ENCODE measurements at regions not wholly inside any gene's neighbourhood (a gene's known extent, or its start where the extent isn't known, plus 50 kb on each side); places are given as distances from the start of the nearest gene placed in this dataset.

GRCh38 chr20:52402950-52403349 lies 211.4 kb upstream of the ZFP64 start:
- DNase-seq (ENCODE audit: low read depth, low spot score): no peak

- DNase-seq (ENCODE audit: low read depth, low spot score): no peak
These were observed 210.9 kb upstream of the ZFP64 start for GRCh38 chr20:52402514-52402913.

- DNase-seq (ENCODE audit: low read depth, low spot score): no peak
These were observed 209.9 kb upstream of the ZFP64 start for GRCh38 chr20:52401431-52401830.

- no peak for DNase-seq (ENCODE audit: low read depth, low spot score)
These were observed 207.8 kb upstream of the ZFP64 start for GRCh38 chr20:52399352-52399751.

- no peak for DNase-seq (ENCODE audit: low read depth, low spot score)
These were observed 198.0 kb upstream of the ZFP64 start for GRCh38 chr20:52389606-52390005.

GRCh38 chr20:52383995-52384621 lies 192.5 kb upstream of the ZFP64 start:
- DNase-seq (ENCODE audit: low read depth, low spot score): no peak

- DNase-seq (ENCODE audit: low read depth, low spot score): no peak
These were observed 191.4 kb upstream of the ZFP64 start for GRCh38 chr20:52382933-52383332.

- peak; percentile 31 for DNase-seq (ENCODE audit: low read depth, low spot score)
These were observed 188.3 kb upstream of the ZFP64 start for GRCh38 chr20:52379723-52380336.

GRCh38 chr20:52372169-52372568 lies 180.6 kb upstream of the ZFP64 start:
- DNase-seq (ENCODE audit: low read depth, low spot score): no peak

GRCh38 chr20:52365688-52366087 lies 174.1 kb upstream of the ZFP64 start:
- no peak for DNase-seq (ENCODE audit: low read depth, low spot score)

- DNase-seq (ENCODE audit: low read depth, low spot score): no peak
These were observed 172.8 kb upstream of the ZFP64 start for GRCh38 chr20:52364405-52364804.

GRCh38 chr20:52361650-52362049 lies 170.1 kb upstream of the ZFP64 start:
- DNase-seq (ENCODE audit: low read depth, low spot score): no peak

- no peak for DNase-seq (ENCODE audit: low read depth, low spot score)
These were observed 158.2 kb upstream of the ZFP64 start for GRCh38 chr20:52349806-52350205.

GRCh38 chr20:52348434-52348833 lies 156.9 kb upstream of the ZFP64 start:
- DNase-seq (ENCODE audit: low read depth, low spot score): no peak

GRCh38 chr20:52346797-52347196 lies 155.2 kb upstream of the ZFP64 start:
- no peak for DNase-seq (ENCODE audit: low read depth, low spot score)

- DNase-seq (ENCODE audit: low read depth, low spot score): no peak
These were observed 151.3 kb upstream of the ZFP64 start for GRCh38 chr20:52342913-52343312.

GRCh38 chr20:52340036-52340634 lies 148.6 kb upstream of the ZFP64 start:
- DNase-seq (ENCODE audit: low read depth, low spot score): no peak

- no peak for DNase-seq (ENCODE audit: low read depth, low spot score)
These were observed 141.2 kb upstream of the ZFP64 start for GRCh38 chr20:52332649-52333250.

GRCh38 chr20:52332230-52332629 lies 140.7 kb upstream of the ZFP64 start:
- DNase-seq (ENCODE audit: low read depth, low spot score): no peak

- no peak for DNase-seq (ENCODE audit: low read depth, low spot score)
These were observed 140.1 kb upstream of the ZFP64 start for GRCh38 chr20:52331655-52332054.

GRCh38 chr20:52321396-52321795 lies 129.8 kb upstream of the ZFP64 start:
- no peak for DNase-seq (ENCODE audit: low read depth, low spot score)

GRCh38 chr20:52318651-52319050 lies 127.1 kb upstream of the ZFP64 start:
- no peak for DNase-seq (ENCODE audit: low read depth, low spot score)

Data from astrocyte of the hippocampus (primary cell).